Neural cell (in vitro differentiated cells): ENCODE measurements at regions not wholly inside any gene's neighbourhood (a gene's known extent, or its start where the extent isn't known, plus 50 kb on each side); places are given as distances from the start of the nearest gene placed in this dataset.

Experiments
- H2AFZ ChIP-seq: fragments of 200-600, 300-800 bp; sonication (generic), shearing (Covaris generic); 2 replicates; pipeline ENCODE4 v1.6.0; 2014; ENCODE audit warnings: low read depth, mild to moderate bottlenecking, antibody characterized with exemption, low read length, moderate library complexity
- H3F3A ChIP-seq: fragments of 200-600 bp; shearing (Covaris generic); 2 replicates; pipeline ENCODE4 v1.6.1; 2016; ENCODE audit warnings: mild to moderate bottlenecking, moderate library complexity, mixed read lengths, antibody characterized with exemption, low read length; ENCODE audit not compliant: insufficient read depth, poor library complexity, severe bottlenecking
- H3K27ac ChIP-seq: fragments of 200-600, 300-800 bp; sonication (generic), shearing (Covaris generic); 2 replicates; pipeline ENCODE4 v1.5.1; 2014; ENCODE audit warnings: mild to moderate bottlenecking, low read length, moderate library complexity
- H3K27me3 ChIP-seq: fragments of 300-800, 200-600 bp; sonication (generic), shearing (Covaris generic); 2 replicates; pipeline ENCODE4 v1.6.0; 2014; ENCODE audit warnings: mild to moderate bottlenecking, low read depth, low read length, moderate library complexity; ENCODE audit not compliant: insufficient read depth
- H3K36me3 ChIP-seq: fragments of 300-800, 200-600 bp; sonication (generic), shearing (Covaris generic); 2 replicates; pipeline ENCODE4 v1.5.1; 2014; ENCODE audit warnings: mild to moderate bottlenecking, antibody characterized with exemption, low read length, moderate library complexity; ENCODE audit not compliant: insufficient read depth
- H3K4me2 ChIP-seq: fragments of 300-800, 200-600 bp; sonication (generic), shearing (Covaris generic); 2 replicates; pipeline ENCODE4 v1.6.0; 2014; ENCODE audit warnings: mild to moderate bottlenecking, low read length
- H3K4me3 ChIP-seq: fragments of 300-800, 200-600 bp; sonication (generic), shearing (Covaris generic); 2 replicates; pipeline ENCODE4 v1.5.1; 2014; ENCODE audit warnings: mild to moderate bottlenecking, low read length, moderate library complexity
- H3K79me2 ChIP-seq: fragments of 200-600 bp; shearing (Covaris generic); replicated peaks from 2 replicates; pipeline ENCODE4 v1.6.0; 2014; ENCODE audit warnings: mild to moderate bottlenecking, low read length, moderate library complexity; ENCODE audit not compliant: insufficient read depth
- H3K9ac ChIP-seq: fragments of 300-800, 200-600 bp; sonication (generic), shearing (Covaris generic); 2 replicates; pipeline ENCODE4 v1.6.1; 2016; ENCODE audit warnings: mild to moderate bottlenecking, low read length, mixed read lengths
- H3K9me2 ChIP-seq: fragments of 200-600 bp; shearing (Covaris generic); 2 replicates; pipeline ENCODE4 v1.6.1; 2016; ENCODE audit warnings: mild to moderate bottlenecking, low read length, mixed read lengths; ENCODE audit not compliant: insufficient read depth
- H3K9me3 ChIP-seq: fragments of 200-600, 300-800 bp; sonication (generic), shearing (Covaris generic); 2 replicates; pipeline ENCODE4 v1.6.1; 2016; ENCODE audit warnings: mild to moderate bottlenecking, mixed run types, low read length, moderate library complexity, mixed read lengths
- H4K20me1 ChIP-seq: fragments of 200-600 bp; shearing (Covaris generic); 2 replicates; pipeline ENCODE4 v1.6.1; 2016; ENCODE audit warnings: mild to moderate bottlenecking, mixed run types; ENCODE audit not compliant: insufficient read depth
- CTCF ChIP-seq: fragments of 450-650 bp; IDR thresholded peaks from 2 replicates; pipeline ENCODE4 v1.5.1; 2014; ENCODE audit warnings: antibody characterized with exemption, mild to moderate bottlenecking, moderate library complexity; ENCODE audit not compliant: poor library complexity, severe bottlenecking
- EP300 ChIP-seq: fragments of 450-650 bp; conservative IDR thresholded peaks from 2 replicates; pipeline ENCODE4 v1.6.1; 2014; ENCODE audit warnings: antibody characterized with exemption, mild to moderate bottlenecking, moderate library complexity; ENCODE audit not compliant: poor library complexity, severe bottlenecking
- EZH2 ChIP-seq: fragments of 200-600, 300-800 bp; shearing (Covaris generic), sonication (generic); IDR thresholded peaks from 2 replicates; pipeline ENCODE4 v1.6.1; 2014; ENCODE audit warnings: antibody characterized with exemption, low read length, borderline replicate concordance, mild to moderate bottlenecking; ENCODE audit not compliant: insufficient read depth, poor library complexity, severe bottlenecking
- MXI1 ChIP-seq: fragments of 450-650 bp; conservative IDR thresholded peaks from 2 replicates; pipeline ENCODE4 v1.6.1; 2014; ENCODE audit warnings: antibody characterized with exemption, mild to moderate bottlenecking; ENCODE audit not compliant: poor library complexity, severe bottlenecking
- POLR2AphosphoS5 ChIP-seq: IDR thresholded peaks from 2 replicates; pipeline ENCODE4 v1.6.1; 2012
- RAD21 ChIP-seq: fragments of 450-650 bp; conservative IDR thresholded peaks from 2 replicates; pipeline ENCODE4 v1.6.1; 2014; ENCODE audit warnings: antibody characterized with exemption, mild to moderate bottlenecking, moderate library complexity
- REST ChIP-seq: IDR thresholded peaks from 2 replicates; pipeline ENCODE4 v1.6.1; 2012; ENCODE audit warnings: borderline replicate concordance
- SMC3 ChIP-seq: fragments of 450-650 bp; conservative IDR thresholded peaks from 2 replicates; pipeline ENCODE4 v1.6.1; 2014; ENCODE audit warnings: antibody characterized with exemption, mild to moderate bottlenecking, moderate library complexity; ENCODE audit not compliant: poor library complexity
- TAF1 ChIP-seq: IDR thresholded peaks from 2 replicates; pipeline ENCODE4 v1.6.1; 2012; ENCODE audit warnings: low read depth

GRCh38 chr4:125369098-125369497, 54.3 kb downstream of the FAT4 start:
- Histone ChIP-seq H2AFZ (no peak overlapping the region), H3K4me3 (no peak overlapping the region)

GRCh38 chr4:125370478-125370877, 55.7 kb downstream of the FAT4 start:
- Histone ChIP-seq H3K36me3 (no peaks in the 10 kb centered on the region), H3K27me3 (no peaks in the 10 kb centered on the region), H3K9me3 (no peaks in the 10 kb centered on the region), H3K4me3 (no peak overlapping the region), H3K4me2 (no peak overlapping the region), H3F3A (no peaks in the 10 kb centered on the region), H4K20me1 (no peaks in the 10 kb centered on the region), H3K27ac (no peak overlapping the region), H2AFZ (no peak overlapping the region), H3K9ac (no peak overlapping the region), H3K79me2 (no peaks in the 10 kb centered on the region), H3K9me2 (no peaks in the 10 kb centered on the region)
- no peak for TF ChIP-seq EP300
- no peak for TF ChIP-seq TAF1
- TF ChIP-seq EZH2: no peak

More at GRCh38 chr4:125369098-125369497, 54.3 kb downstream of the FAT4 start:
- Histone ChIP-seq H3K27me3 (no peaks in the 10 kb centered on the region), H3K79me2 (no peaks in the 10 kb centered on the region), H3K9me3 (no peaks in the 10 kb centered on the region), H4K20me1 (no peaks in the 10 kb centered on the region), H3K27ac (no peak overlapping the region), H3K36me3 (no peaks in the 10 kb centered on the region), H3F3A (no peaks in the 10 kb centered on the region), H3K9ac (no peak overlapping the region), H3K4me2 (no peak overlapping the region), H3K9me2 (no peaks in the 10 kb centered on the region)
- no peak for TF ChIP-seq MXI1
- no peak for TF ChIP-seq EZH2
- TF ChIP-seq CTCF: no peak
- TF ChIP-seq TAF1: no peak
- no peak for TF ChIP-seq POLR2AphosphoS5
- TF ChIP-seq REST: no peak
- TF ChIP-seq RAD21: no peak
- no peak for TF ChIP-seq EP300
- no peak for TF ChIP-seq SMC3

GRCh38 chr4:125382995-125383394, 68.2 kb downstream of the FAT4 start:
- H3F3A ChIP-seq: no peaks in the 10 kb centered on the region
- no peaks in the 10 kb centered on the region for H3K9me3 ChIP-seq
- no peaks in the 10 kb centered on the region for H3K79me2 ChIP-seq
- no peak overlapping the region for H3K4me3 ChIP-seq
- H3K9ac ChIP-seq: no peak overlapping the region
- H4K20me1 ChIP-seq: no peaks in the 10 kb centered on the region
- no peak overlapping the region for H3K27ac ChIP-seq
- TF ChIP-seq SMC3 (no peak), RAD21 (no peak), CTCF (no peak), MXI1 (no peak), POLR2AphosphoS5 (no peak), EP300 (no peak), REST (no peak), TAF1 (no peak), EZH2 (no peak)
- H3K9me2 ChIP-seq: no peaks in the 10 kb centered on the region
- H3K4me2 ChIP-seq: no peak overlapping the region
- no peaks in the 10 kb centered on the region for H3K27me3 ChIP-seq
- H3K36me3 ChIP-seq: no peaks in the 10 kb centered on the region
- no peak overlapping the region for H2AFZ ChIP-seq
